Heart right ventricle (tissue), 16 donors: ENCODE measurements at regions not wholly inside any gene's neighbourhood (a gene's known extent, or its start where the extent isn't known, plus 50 kb on each side); places are given as distances from the start of the nearest gene placed in this dataset.
A peak's percentile ranks its signal among the peaks of the same experiment; 100 is the strongest.

Experiments
- ATAC-seq, 8 donors: fragments of 200-7000 bp; cut with Tn5 transposase; one replicate each; pipeline ENCODE4 v1.9.1; 2020; ENCODE audit warnings: mild to moderate bottlenecking in 8 of 8, moderate library complexity in 8 of 8, moderate number of reproducible peaks in 1 of 8
- DNase-seq, 2 donors: peaks; one replicate each; pipeline ENCODE4 v3.0.0-alpha.2; 2020
- H3K27ac ChIP-seq, 10 donors: fragments of 200-600 bp; sonication (generic) in 2 of 10; one replicate each; pipeline versions ENCODE4 v1.5.0 to v1.8.0; 2020 to 2022; ENCODE audit warnings: mild to moderate bottlenecking in 3 of 10
- H3K27me3 ChIP-seq, 7 donors: fragments of 200-600 bp; one replicate each; pipeline ENCODE4 v1.8.0; 2021 to 2022; ENCODE audit warnings: mild to moderate bottlenecking in 2 of 7
- H3K36me3 ChIP-seq, 9 donors: fragments of 200-600 bp; sonication (generic) in 1 of 9; one replicate each; pipeline versions ENCODE4 v1.5.0 to v1.8.0; 2020 to 2022; ENCODE audit warnings: mild to moderate bottlenecking in 2 of 9
- H3K4me1 ChIP-seq, 9 donors: fragments of 200-600 bp; sonication (generic) in 1 of 9; one replicate each; pipeline versions ENCODE4 v1.5.0 to v1.8.0; 2020 to 2022; ENCODE audit warnings: mild to moderate bottlenecking in 4 of 9
- H3K4me3 ChIP-seq, 10 donors: fragments of 200-600 bp; sonication (generic) in 2 of 10; one replicate each; pipeline versions ENCODE4 v1.5.0 to v1.8.0; 2020 to 2022; ENCODE audit warnings: mild to moderate bottlenecking in 7 of 10, moderate library complexity in 2 of 10
- H3K9me3 ChIP-seq, 11 donors: fragments of 200-600 bp in 10 of 11; sonication (generic) in 2 of 11; one replicate each; pipeline versions ENCODE4 v1.5.0 to v1.8.0; 2013 to 2022; ENCODE audit warnings: mild to moderate bottlenecking in 2 of 11, control low read depth in 1 of 11, moderate library complexity in 1 of 11
- CTCF ChIP-seq, 9 donors: fragments of 200-600 bp; sonication (generic) in 2 of 9; IDR thresholded peaks; one replicate each; pipeline versions ENCODE4 v1.5.0 to v1.8.0; 2021 to 2022; ENCODE audit warnings: antibody characterized with exemption in 9 of 9, mild to moderate bottlenecking in 5 of 9, moderate library complexity in 1 of 9
- WGBS, 2 donors: extraction: QIAGEN DNeasy Blood & Tissue Kit; methylation state at CpG; one replicate each; pipeline ENCODE4 v1.1.7; 2013; ENCODE audit warnings: inconsistent platforms in 1 of 2; 5-methylcytosine and 5-hydroxymethylcytosine counted together
- intact Hi-C, 10 donors: fragments of 100-400 bp; cut with DNase I; formaldehyde crosslinking; loops; one replicate each; pipeline versions ENCODE4 v1.11.1 to v1.14.2; 2022
- donor health status: Arrhythmogenic right ventricular cardiomyopathy.
- donor health status: ischemic (EF 13 %, LVEDD 7.1; RV severe dilation, severe dysfunction).
- donor health status: healthy with polysubstance abuse.
- donor health status: DM: no; HTN: yes; CAD: no.
- donor health status: DM: no; HTN: no; CAD: no.
- donor health status: ischemic (EF 25% LVEDD 6.9; RV normal size, moderate dysfunction).
- donor health status: ischemic (EF 25% LVEDD 5.7; RV mildly dilated, moderate dysfunction).
- donor health status: healthy.
- donor health status: DM: yes; HTN: yes; CAD: no.
- donor health status: Ischemic cardiomyopathy.
- donor health status: ischemic (EF 35%, LVEDD 5.7; RV mildly dilated, moderate dysfunction).
- donor health status: nonischemic (EF 11% LVEDD 7.7; RV severe dilation, severe dysfunction).
- donor health status: DM: yes; HTN: yes; CAD: no.
- donor health status: PGD.
- donor health status: ischemic (EF 29% LVEDD 5.4; RV normal size, mild dysfunction).
- donor health status: nonischemic (EF 23%, LVEDD 6.1; RV moderate dilation, normal function).

- no peak overlapping the region for H3K27ac ChIP-seq
- ATAC-seq: peak in 1 of 8 donors; percentile 51
These were observed 237.6 kb downstream of the QKI start for GRCh38 chr6:163651915-163652668.

GRCh38 chr6:163651426-163651825 lies 236.9 kb downstream of the QKI start:
- DNase-seq (no peak), ATAC-seq (no peak)
- H3K27me3 ChIP-seq: no peaks in the 10 kb centered on the region
- no peak for TF ChIP-seq CTCF (IDR thresholded peaks at IDR 0.05)
- no peaks in the 10 kb centered on the region for H3K9me3 ChIP-seq
- intact Hi-C loops: no loop called here
- peaks cover 0 to 4% (median 0%) of the 10 kb centered on the region in 9 donors for H3K4me1 ChIP-seq
- WGBS, 2 donors: 86 to 96% methylated on average over 3 of the region's 3 CpGs
- H3K4me3 ChIP-seq: no peak overlapping the region
- no peaks in the 10 kb centered on the region for H3K36me3 ChIP-seq
- no peak overlapping the region for H3K27ac ChIP-seq

More at GRCh38 chr6:163651915-163652668, 237.6 kb downstream of the QKI start:
- 92 to 96% methylated on average over 7 of the region's 7 CpGs for WGBS, 2 donors
- no peak for DNase-seq
- no peak for TF ChIP-seq CTCF (IDR thresholded peaks at IDR 0.05)
- H3K27me3 ChIP-seq: no peaks in the 10 kb centered on the region
- H3K36me3 ChIP-seq: no peaks in the 10 kb centered on the region
- H3K9me3 ChIP-seq: no peaks in the 10 kb centered on the region
- H3K4me1 ChIP-seq: peaks cover 0 to 4% (median 0%) of the 10 kb centered on the region in 9 donors
- intact Hi-C loops: no loop called here
- H3K4me3 ChIP-seq: no peak overlapping the region

- Histone ChIP-seq H3K27ac (no peak overlapping the region), H3K4me1 (peaks cover 0 to 4% (median 0%) of the 10 kb centered on the region in 9 donors), H3K27me3 (no peaks in the 10 kb centered on the region), H3K36me3 (no peaks in the 10 kb centered on the region), H3K9me3 (no peaks in the 10 kb centered on the region), H3K4me3 (no peak overlapping the region)
- ATAC-seq (peak; percentile 17 to 95 (median 76)), DNase-seq (no peak)
- WGBS, 2 donors: 51 to 64% methylated on average over 8 of the region's 8 CpGs
- TF ChIP-seq CTCF (IDR thresholded peaks at IDR 0.05): no peak
- intact Hi-C loops: no loop called here
These were observed 234.3 kb downstream of the QKI start for GRCh38 chr6:163648868-163649267.

GRCh38 chr6:163647624-163648023 lies 233.1 kb downstream of the QKI start:
- 93 to 97% methylated on average over 8 of the region's 8 CpGs for WGBS, 2 donors
- ATAC-seq (no peak), DNase-seq (no peak)
- Histone ChIP-seq H3K27ac (no peak overlapping the region), H3K27me3 (no peaks in the 10 kb centered on the region), H3K36me3 (no peaks in the 10 kb centered on the region), H3K4me3 (no peak overlapping the region), H3K4me1 (peaks cover 0 to 4% (median 0%) of the 10 kb centered on the region in 9 donors), H3K9me3 (no peaks in the 10 kb centered on the region)
- intact Hi-C loops: no loop called here
- TF ChIP-seq CTCF (IDR thresholded peaks at IDR 0.05): no peak
